ENCODE measurements at regions not wholly inside any gene's neighbourhood (a gene's known extent, or its start where the extent isn't known, plus 50 kb on each side); places are given as distances from the start of the nearest gene placed in this dataset.
"Not testable (repeated sequence)": the region's sequence is repeated elsewhere in the genome, so short reads cannot be mapped to it uniquely, and the experiment has no call there.

DNA sequence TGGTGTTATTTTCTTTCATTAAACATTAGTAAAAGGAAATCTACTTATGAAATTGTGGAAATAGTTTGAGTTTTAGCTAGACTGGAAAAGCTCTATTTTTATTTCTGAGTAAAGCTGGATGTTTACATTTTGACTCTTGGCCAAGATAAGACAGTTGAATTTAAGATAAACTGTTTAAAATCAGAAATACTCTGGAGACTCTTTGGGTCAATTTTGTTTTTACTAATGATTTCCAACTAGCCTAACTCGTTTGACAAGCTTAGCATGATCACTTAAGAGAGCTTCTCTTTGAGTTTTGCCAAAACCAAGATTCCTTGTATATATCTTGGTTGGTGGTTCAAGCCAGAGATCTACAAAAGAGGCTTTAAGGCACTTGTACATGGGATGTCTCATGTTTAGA lies 724.8 kb upstream of the LUZP2 start:
- TF ChIP-seq, protein P1, sequence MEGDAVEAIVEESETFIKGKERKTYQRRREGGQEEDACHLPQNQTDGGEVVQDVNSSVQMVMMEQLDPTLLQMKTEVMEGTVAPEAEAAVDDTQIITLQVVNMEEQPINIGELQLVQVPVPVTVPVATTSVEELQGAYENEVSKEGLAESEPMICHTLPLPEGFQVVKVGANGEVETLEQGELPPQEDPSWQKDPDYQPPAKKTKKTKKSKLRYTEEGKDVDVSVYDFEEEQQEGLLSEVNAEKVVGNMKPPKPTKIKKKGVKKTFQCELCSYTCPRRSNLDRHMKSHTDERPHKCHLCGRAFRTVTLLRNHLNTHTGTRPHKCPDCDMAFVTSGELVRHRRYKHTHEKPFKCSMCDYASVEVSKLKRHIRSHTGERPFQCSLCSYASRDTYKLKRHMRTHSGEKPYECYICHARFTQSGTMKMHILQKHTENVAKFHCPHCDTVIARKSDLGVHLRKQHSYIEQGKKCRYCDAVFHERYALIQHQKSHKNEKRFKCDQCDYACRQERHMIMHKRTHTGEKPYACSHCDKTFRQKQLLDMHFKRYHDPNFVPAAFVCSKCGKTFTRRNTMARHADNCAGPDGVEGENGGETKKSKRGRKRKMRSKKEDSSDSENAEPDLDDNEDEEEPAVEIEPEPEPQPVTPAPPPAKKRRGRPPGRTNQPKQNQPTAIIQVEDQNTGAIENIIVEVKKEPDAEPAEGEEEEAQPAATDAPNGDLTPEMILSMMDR (IDR thresholded peaks at IDR 0.05), result no peak
- no peaks in the 10 kb centered on the region for H3K27me3 ChIP-seq (ENCODE audit: insufficient read depth in 3 of 3, low read length in 2 of 3)
- ATAC-seq (no peak), DNase-seq (no peak)
- 5 to 28% (median 19%) methylated on average over 1 of the region's 1 CpG for WGBS, 3 donors
- intact Hi-C loops (cut with DNase I), result no loop called here
- H3K4me1 ChIP-seq, result no peaks in the 10 kb centered on the region
- no peak overlapping the region for H3K27ac ChIP-seq
- H3K36me3 ChIP-seq (ENCODE audit: insufficient read depth in 1 of 2, low read depth in 1 of 2), result no peaks in the 10 kb centered on the region
- no peaks in the 10 kb centered on the region for H3K9me3 ChIP-seq
- H3K4me3 ChIP-seq, result no peak overlapping the region

DNA sequence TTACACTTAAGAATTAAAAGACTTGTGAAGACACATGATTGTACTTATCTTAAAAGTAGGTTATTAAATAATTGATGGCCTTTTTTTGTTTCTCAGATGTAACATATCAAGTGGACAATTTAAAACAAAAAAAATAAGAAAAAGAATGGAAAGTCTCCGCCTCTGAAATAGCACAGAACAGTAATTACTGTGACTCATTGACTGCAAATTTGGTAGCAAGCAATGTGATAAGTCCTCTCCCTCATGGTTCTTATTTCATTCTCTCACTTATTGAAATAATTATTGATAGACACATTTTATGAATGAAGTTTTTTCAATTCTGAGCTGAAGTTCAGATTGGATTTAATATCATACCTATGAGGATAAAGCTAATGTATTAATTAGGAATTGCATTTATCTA lies 717.9 kb upstream of the LUZP2 start:
- ATAC-seq, result no peak
- TF ChIP-seq, protein P1 (IDR thresholded peaks at IDR 0.05), result no peak
- DNase-seq, result no peak
- intact Hi-C loops (cut with DNase I), result no loop called here
- Histone ChIP-seq H3K27me3 (ENCODE audit: insufficient read depth in 3 of 3, low read length in 2 of 3) (no peaks in the 10 kb centered on the region), H3K9me3 (no peaks in the 10 kb centered on the region), H3K36me3 (ENCODE audit: insufficient read depth in 1 of 2, low read depth in 1 of 2) (no peaks in the 10 kb centered on the region), H3K27ac (no peak overlapping the region), H3K4me1 (no peaks in the 10 kb centered on the region), H3K4me3 (no peak overlapping the region)
- WGBS, 3 donors, result 68 to 83% (median 71%) methylated on average over 1 of the region's 1 CpG

DNA sequence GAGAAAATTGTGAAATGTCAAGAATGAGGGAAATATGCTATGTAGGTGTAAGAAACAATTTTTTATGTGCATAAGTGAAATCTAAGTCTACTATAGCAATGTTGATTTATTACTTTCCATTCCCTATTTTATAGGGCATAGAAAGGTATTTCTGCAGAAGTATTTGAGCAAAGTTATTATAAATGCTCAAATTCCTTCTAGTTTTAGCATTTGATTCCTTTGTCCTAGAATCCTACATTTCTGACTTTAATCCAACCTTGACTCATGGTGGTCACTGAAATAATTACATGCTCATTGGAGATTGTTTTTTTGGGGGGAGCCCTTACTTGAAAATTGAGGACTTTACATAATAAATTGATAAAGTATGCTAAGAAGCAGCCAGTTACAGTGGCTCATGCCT lies 716.6 kb upstream of the LUZP2 start:
- intact Hi-C loops (cut with DNase I), result no loop called here
- H3K27ac ChIP-seq, result no peak overlapping the region
- no peaks in the 10 kb centered on the region for H3K27me3 ChIP-seq (ENCODE audit: insufficient read depth in 3 of 3, low read length in 2 of 3)
- DNase-seq, result no peak
- no peaks in the 10 kb centered on the region for H3K4me1 ChIP-seq
- no peaks in the 10 kb centered on the region for H3K9me3 ChIP-seq
- H3K36me3 ChIP-seq (ENCODE audit: insufficient read depth in 1 of 2, low read depth in 1 of 2), result no peaks in the 10 kb centered on the region
- ATAC-seq, result no peak
- TF ChIP-seq, protein P1 (IDR thresholded peaks at IDR 0.05), result no peak
- H3K4me3 ChIP-seq, result no peak overlapping the region

DNA sequence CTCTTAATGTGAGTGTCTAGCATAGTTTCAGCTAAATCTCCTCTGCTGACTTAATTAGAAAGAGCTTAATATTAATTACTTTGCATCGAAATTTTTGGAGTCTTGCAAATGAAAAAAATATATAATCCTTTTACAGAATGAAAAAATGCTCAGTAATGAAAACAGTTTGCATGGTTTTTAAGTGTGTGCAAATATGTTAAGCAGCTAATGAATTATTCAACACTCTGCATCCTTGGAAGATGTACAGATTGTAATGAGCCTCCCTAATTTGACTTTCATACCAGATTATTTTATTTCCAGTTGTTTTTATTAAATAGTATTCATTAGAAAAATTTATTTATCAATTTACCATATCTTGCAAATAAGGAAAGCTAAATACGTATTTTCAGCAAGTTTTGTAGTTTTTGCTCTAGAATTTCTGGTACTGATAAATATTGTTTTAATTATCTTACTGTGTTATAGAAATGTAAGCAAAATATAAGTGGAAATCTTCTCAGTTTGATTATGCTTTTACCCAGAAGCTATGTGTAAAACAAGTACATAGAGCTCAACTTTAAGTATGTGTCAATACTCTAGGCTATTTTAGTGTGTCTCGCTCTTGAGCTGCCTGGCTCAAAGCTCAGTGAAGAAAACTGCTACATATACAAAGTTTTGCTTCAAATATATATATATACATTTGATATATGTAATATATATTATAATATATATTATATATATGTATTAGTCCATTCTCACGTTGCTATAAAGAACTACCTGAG lies 714.9 kb upstream of the LUZP2 start:
- no peaks in the 10 kb centered on the region for H3K36me3 ChIP-seq (ENCODE audit: insufficient read depth in 1 of 2, low read depth in 1 of 2)
- 74 to 78% (median 75%) methylated on average over 4 of the region's 4 CpGs for WGBS, 3 donors
- no peak overlapping the region for H3K27ac ChIP-seq
- DNase-seq (no peak), ATAC-seq (no peak)
- H3K4me1 ChIP-seq, result no peaks in the 10 kb centered on the region
- intact Hi-C loops (cut with DNase I), result no loop called here
- no peaks in the 10 kb centered on the region for H3K27me3 ChIP-seq (ENCODE audit: insufficient read depth in 3 of 3, low read length in 2 of 3)
- no peaks in the 10 kb centered on the region for H3K9me3 ChIP-seq
- no peak overlapping the region for H3K4me3 ChIP-seq
- TF ChIP-seq, protein P1 (IDR thresholded peaks at IDR 0.05), result no peak

DNA sequence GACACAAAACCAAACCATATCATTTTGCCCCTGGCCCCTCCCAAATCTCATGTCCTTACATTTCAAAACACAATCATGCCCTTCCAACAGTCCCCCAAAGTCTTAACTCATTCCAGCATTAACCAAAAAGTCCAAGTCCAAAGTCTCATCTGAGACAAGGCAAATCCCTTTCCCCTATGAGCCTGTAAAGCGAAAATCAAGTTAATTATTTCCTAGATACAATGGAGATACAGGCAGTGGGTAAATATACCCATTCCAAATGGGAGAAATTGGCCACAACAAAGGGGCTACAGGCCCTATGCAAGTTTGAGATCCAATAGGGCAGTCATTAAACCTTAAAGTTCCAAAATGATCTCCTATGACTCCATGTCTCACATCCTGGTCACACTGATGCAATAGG lies 709.9 kb upstream of the LUZP2 start:
- WGBS, 3 donors, result 69 to 83% (median 74%) methylated on average over 1 of the region's 1 CpG
- H3K36me3 ChIP-seq (ENCODE audit: insufficient read depth in 1 of 2, low read depth in 1 of 2); H3K4me1 ChIP-seq; DNase-seq; ATAC-seq; H3K4me3 ChIP-seq; H3K9me3 ChIP-seq; H3K27ac ChIP-seq; intact Hi-C loops (cut with DNase I); H3K27me3 ChIP-seq (ENCODE audit: insufficient read depth in 3 of 3, low read length in 2 of 3): not testable (repeated sequence)
